GM21786 (cell line): ENCODE measurements at regions not wholly inside any gene's neighbourhood (a gene's known extent, or its start where the extent isn't known, plus 50 kb on each side); places are given as distances from the start of the nearest gene placed in this dataset.
"Not testable (repeated sequence)": the region's sequence is repeated elsewhere in the genome, so short reads cannot be mapped to it uniquely, and the experiment has no call there.

Source experiments
- ATAC-seq: cut with Tn5 transposase; IDR thresholded peaks from one replicate; pipeline ENCODE4 v1.9.1; 2021; ENCODE audit not compliant: unreplicated experiment

- ATAC-seq, result no peak
Observed at GRCh38 chr2:77834360-77835002, 312.3 kb upstream of the LRRTM4 start.

DNA sequence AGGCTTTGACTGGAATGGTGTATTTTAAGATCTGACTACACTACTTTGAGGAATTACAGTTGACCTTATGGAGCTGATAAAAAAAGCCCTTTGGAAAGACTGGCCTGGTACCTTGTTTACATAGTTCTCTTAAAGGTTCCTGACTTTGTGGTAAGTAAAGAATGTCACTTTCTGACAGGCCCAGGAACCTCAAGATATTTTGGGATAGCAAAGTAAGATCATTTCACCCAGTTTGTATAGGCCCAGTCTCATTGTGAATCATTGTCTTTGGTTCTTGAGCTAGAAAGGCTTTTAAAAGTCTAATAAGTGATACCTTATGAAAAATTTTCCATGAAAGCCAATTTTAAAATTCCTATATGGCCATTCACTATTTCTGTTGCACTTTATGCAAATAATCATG is 316.3 kb upstream of the LRRTM4 start:
- no peak for ATAC-seq

DNA sequence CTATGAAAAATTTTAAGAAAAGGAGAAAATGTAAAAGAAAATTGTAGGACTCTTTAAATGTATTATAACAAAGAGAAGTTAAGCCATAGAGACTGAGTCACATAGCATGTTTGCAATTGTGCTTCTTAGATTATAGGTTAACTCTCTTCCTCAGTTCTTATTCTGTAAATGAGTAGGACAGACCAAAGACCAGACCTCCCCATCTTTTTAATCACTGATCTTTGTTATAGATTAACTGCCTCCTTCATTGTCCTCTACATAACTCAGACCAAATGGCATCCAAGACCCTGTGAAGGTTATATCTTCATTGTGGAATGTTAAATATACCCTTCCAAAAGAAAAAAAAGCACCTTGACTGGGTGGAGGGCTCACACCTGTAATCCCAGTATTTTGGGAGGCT is 316.9 kb upstream of the LRRTM4 start:
- no peak for ATAC-seq

DNA sequence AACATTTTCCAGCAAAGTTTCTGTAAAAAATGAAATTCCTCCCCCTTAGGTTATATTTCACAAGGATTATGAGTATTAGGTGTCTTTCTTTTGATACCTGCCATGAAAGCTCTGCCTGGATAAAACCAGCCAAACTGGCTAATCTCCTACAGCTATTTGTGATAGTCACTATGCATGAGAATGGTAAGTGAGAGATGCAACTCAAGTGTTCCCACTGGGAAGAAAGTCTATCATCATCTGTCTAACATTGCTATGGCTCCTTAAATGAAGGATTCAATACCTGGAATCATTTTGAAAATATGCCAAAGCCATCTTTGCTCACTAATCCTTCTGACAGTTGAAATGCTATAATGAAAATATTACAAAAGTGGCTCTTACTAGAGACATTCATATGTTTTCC is 339.9 kb upstream of the LRRTM4 start:
- ATAC-seq, result no peak

DNA sequence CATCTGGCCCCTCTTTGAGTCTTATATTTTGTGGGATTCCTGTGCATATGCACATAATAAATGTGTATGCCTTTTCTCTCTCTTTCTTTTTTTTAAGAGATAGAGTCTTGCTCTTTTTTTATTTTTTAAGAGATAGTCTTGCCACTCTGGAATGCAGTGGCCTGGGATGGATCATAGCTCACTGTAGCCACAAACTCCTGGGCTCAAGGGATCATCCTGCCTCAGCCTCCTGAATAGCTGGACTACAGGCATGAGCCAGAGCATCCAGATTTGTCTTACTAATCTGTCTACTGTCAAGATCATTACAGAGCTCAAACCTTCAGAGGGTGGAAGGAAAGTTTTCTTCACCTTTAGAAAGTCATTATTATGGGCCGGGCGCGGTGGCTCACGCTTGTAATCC is 342.2 kb upstream of the LRRTM4 start:
- no peak for ATAC-seq

DNA sequence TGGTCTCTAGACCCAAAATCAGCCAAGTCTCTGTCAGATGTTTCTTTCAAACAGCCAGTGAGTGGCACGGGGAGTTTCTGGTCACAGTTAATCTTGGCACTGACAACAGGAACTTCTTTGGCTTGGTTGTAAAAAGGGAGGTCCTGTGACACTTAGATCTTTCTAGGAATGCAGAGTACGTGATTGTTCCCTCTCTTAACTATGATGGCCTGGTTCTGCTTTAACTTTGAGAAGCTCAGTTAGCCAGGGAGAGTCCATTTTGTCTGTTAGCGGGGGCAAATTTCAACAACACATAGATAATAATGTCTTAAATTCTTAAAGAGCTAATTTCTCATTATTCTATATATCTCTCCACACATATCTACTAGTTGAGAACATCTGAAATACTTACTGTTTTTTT is 344.5 kb upstream of the LRRTM4 start:
- ATAC-seq, result no peak

- ATAC-seq, result no peak
Observed at GRCh38 chr2:77867146-77867545, 345.0 kb upstream of the LRRTM4 start.

DNA sequence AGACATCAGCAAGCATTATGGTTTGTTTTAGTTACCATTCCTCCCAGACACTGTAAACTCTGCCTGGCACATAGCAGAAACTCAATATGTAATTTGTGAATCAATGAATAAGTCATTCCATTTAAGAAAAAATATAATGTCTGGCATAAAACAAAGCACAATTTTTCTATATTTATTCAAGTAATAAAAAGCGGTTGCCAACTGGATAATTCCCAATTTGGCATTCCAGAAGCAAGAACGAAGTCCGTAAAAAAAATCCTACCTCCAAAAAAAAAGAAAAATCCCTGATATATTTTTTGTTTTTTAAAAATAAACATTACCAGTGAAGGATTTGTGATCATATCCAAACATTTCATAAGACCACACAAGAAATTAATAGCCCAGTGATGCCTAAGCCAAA is 351.3 kb upstream of the LRRTM4 start:
- no peak for ATAC-seq

DNA sequence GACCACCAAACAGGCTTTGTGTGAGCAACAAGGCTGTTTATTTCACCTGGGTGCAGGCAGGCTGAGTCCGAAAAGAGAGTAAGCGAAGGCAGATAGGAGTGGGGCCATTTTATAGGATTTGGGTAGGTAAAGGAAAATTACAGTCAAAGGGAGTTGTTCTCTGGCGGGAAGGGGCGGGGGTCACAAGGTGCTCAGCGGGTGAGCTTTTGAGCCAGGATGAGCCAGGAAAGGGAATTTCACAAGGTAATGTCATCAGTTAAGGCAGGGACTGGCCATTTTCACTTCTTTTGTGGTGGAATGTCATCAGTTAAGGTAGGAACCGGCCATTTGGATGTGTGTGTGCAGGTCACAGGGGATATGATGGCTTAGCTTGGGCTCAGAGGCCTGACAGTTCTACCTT is 378.0 kb upstream of the LRRTM4 start:
- not testable (repeated sequence) for ATAC-seq

- no peak for ATAC-seq
Observed at GRCh38 chr2:77910136-77910535, 388.0 kb upstream of the LRRTM4 start.

DNA sequence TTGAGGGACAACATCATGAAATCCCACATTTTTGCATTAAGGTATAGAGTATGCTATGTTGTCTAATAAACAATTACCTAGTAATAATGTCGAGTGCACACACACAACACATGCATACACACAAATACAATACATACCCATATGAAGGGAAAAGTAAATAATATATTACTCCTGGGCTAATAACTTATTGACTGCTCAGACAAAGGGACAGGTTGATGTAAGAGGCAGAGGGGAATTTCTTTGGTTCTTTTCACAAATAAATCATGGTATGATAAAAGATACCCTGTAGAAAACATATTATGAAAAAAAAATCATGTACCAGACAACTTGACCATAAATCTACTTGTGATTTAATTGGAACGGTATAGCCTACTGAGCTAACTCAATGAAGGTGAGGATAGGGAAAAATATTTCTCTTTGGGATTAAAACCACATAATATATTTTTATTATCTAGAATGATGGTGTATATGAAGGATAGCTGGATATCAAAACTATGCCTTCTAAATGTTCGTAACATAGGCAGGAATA is 398.7 kb upstream of the LRRTM4 start:
- no peak for ATAC-seq

GRCh38 chr2:77922567-77922966 is 400.4 kb upstream of the LRRTM4 start:
- ATAC-seq, result no peak

DNA sequence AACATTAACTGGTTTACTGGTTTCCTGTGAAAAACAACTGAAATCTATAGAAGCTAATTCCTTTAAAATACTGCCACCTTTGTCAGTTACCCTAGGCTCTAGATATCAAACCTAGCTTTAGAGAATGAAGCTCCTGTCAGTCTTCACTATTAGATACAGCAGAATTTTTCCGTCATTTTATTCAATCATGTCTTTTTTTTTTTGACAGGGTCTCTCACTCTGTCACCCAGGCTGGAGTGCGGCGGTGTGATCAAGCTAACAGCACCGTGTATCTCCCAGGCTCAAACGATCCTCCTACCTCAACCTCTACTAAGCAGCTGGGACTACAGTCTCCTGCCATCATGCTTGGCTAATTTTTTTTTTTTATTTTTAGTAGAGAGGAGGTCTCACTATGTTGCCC is 415.2 kb upstream of the LRRTM4 start:
- no peak for ATAC-seq

DNA sequence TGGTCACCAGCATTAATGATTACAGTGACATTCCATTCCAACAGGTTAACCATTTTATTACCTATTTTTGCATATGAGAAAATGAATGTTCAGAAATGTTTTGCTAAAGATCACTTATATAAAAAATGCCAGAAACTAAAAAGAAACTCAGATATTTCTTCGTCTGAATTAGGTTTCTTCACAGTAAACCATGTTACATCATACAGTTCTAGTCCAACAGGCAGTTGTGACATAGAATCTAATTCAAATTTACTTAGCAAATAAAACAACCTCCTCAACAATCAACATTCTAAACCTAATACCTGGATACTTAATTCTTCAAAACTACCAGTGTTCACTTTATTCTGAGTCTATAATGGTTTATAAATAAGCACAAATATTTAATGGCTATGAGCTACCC is 416.3 kb upstream of the LRRTM4 start:
- no peak for ATAC-seq

- ATAC-seq, result no peak
Observed at GRCh38 chr2:77939370-77939769, 417.2 kb upstream of the LRRTM4 start.

DNA sequence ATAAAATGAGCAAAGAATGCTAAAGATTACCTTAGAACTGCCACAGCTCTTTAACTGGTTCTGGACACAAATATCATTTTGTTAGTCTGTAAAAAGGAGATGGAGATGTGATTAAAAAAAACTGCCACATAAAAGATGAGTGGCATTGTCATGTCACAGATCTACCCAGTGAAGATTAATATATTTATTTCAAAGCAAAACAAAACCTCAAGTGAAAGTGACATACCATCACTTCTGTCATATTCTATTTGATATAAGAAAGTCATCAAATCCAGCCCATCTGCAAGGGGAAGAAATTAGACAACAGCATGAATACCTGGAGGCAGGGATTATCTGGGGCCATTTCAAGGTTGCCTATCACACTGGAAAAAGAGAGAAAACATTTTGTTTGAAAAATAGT is 417.6 kb upstream of the LRRTM4 start:
- no peak for ATAC-seq

- ATAC-seq, result no peak
Observed at GRCh38 chr2:77954931-77955330, 432.8 kb upstream of the LRRTM4 start.

GRCh38 chr2:77962943-77963342 is 440.8 kb upstream of the LRRTM4 start:
- ATAC-seq, result no peak

- ATAC-seq, result no peak
Observed at GRCh38 chr2:77977471-77978063, 455.4 kb upstream of the LRRTM4 start.

- no peak for ATAC-seq
Observed at GRCh38 chr2:77995161-77995560, 473.0 kb upstream of the LRRTM4 start.

- no peak for ATAC-seq
Observed at GRCh38 chr2:77999376-77999775, 477.2 kb upstream of the LRRTM4 start.

DNA sequence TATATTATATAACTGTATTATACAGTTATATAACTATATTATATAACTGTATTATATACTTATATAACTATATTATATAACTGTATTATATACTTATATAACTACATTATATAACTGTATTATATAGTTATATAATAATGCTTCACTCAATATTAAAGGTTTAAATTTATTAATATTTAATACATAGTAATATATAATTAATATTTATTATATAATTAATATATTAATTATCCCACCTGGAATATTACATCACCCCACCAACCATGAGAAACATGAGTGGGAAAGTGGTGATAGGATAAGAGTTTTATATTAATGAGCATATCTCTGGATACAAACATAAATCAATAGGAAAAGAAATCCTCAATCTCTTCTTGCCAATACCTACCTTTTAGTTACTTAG is 487.1 kb upstream of the LRRTM4 start:
- no peak for ATAC-seq

DNA sequence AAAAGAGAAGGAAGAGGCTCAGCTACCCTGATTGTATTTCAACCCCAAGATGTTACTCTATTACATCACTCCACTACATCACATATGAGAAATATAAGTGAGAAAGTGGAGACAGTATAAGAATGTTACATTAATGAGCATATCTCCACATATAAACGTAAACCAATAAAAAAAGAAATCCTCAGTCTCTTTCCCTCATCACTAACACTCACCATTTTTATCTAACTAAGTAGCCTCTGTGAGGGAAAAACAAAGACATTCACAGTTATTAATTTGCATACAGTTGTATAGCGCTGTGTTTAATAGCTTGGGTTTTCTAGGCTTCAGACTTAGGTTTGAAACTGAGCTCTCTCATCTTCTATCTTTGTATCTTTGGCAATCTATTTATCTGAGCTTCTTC is 489.1 kb upstream of the LRRTM4 start:
- no peak for ATAC-seq
